Neural progenitor cell (in vitro differentiated cells): ENCODE measurements at regions not wholly inside any gene's neighbourhood (a gene's known extent, or its start where the extent isn't known, plus 50 kb on each side); places are given as distances from the start of the nearest gene placed in this dataset.

ENCODE experiments used
- DNase-seq: peaks from one replicate; pipeline ENCODE4 v3.0.0-alpha.2; 2016; ENCODE audit warnings: low spot score
- H2AFZ ChIP-seq: fragments of 200-600 bp; sonication (generic); replicated peaks from 2 replicates; pipeline ENCODE4 v1.6.1; 2016; ENCODE audit warnings: antibody characterized with exemption
- H3F3A ChIP-seq: fragments of 200-600 bp; sonication (generic); 2 replicates; pipeline ENCODE4 v1.6.1; 2016; ENCODE audit warnings: antibody characterized with exemption, low read depth
- H3K27ac ChIP-seq: fragments of 200-600 bp; sonication (generic); 2 replicates; pipeline ENCODE4 v1.5.1; 2016; ENCODE audit warnings: mild to moderate bottlenecking
- H3K27me3 ChIP-seq: fragments of 200-600 bp; sonication (generic); 2 replicates; pipeline ENCODE4 v1.6.1; 2016; ENCODE audit warnings: mild to moderate bottlenecking, moderate library complexity
- H3K36me3 ChIP-seq: fragments of 200-600 bp; sonication (generic); 2 replicates; pipeline ENCODE4 v1.5.1; 2016
- H3K4me1 ChIP-seq: fragments of 200-600 bp; sonication (generic); 2 replicates; pipeline ENCODE4 v1.6.1; 2016; ENCODE audit warnings: mixed run types
- H3K4me2 ChIP-seq: fragments of 200-600 bp; sonication (generic); 2 replicates; pipeline ENCODE4 v1.6.1; 2016
- H3K4me3 ChIP-seq: fragments of 200-600 bp; sonication (generic); 2 replicates; pipeline ENCODE4 v1.5.1; 2016
- H3K79me2 ChIP-seq: fragments of 200-600 bp; sonication (generic); 2 replicates; pipeline ENCODE4 v1.6.1; 2016; ENCODE audit warnings: low read depth
- H3K9ac ChIP-seq: fragments of 200-600 bp; sonication (generic); 2 replicates; pipeline ENCODE4 v1.6.1; 2016
- H3K9me3 ChIP-seq: fragments of 200-600 bp; sonication (generic); 2 replicates; pipeline ENCODE4 v1.5.1; 2016; ENCODE audit warnings: low read depth
- H4K20me1 ChIP-seq: fragments of 200-600 bp; sonication (generic); 2 replicates; pipeline ENCODE4 v1.6.1; 2016; ENCODE audit warnings: low read depth
- H3K27ac Mint-ChIP-seq: 3 replicates; pipeline ENCODE4 v1.8.0; 2021; ENCODE audit warnings: mixed read lengths
- H3K27me3 Mint-ChIP-seq: 2 replicates; pipeline ENCODE4 v1.8.0; 2022; ENCODE audit warnings: low read depth, mild to moderate bottlenecking, inconsistent platforms, moderate library complexity, mixed read lengths; ENCODE audit not compliant: insufficient read depth
- H3K36me3 Mint-ChIP-seq: 3 replicates; pipeline ENCODE4 v1.8.0; 2021; ENCODE audit warnings: mixed read lengths
- H3K4me1 Mint-ChIP-seq: 3 replicates; pipeline ENCODE4 v1.8.0; 2021; ENCODE audit warnings: mixed read lengths
- H3K4me3 Mint-ChIP-seq: 3 replicates; pipeline ENCODE4 v1.8.0; 2021; ENCODE audit warnings: mild to moderate bottlenecking, moderate library complexity, mixed read lengths
- H3K9me3 Mint-ChIP-seq: 3 replicates; pipeline ENCODE4 v1.8.0; 2020; ENCODE audit warnings: mixed read lengths
- CTCF ChIP-seq: fragments of 200-600 bp; sonication (generic); IDR thresholded peaks from 2 replicates; pipeline ENCODE4 v1.5.1; 2017; ENCODE audit warnings: antibody characterized with exemption, mild to moderate bottlenecking
- EZH2 ChIP-seq: fragments of 200-600 bp; sonication (generic); IDR thresholded peaks from 2 replicates; pipeline ENCODE4 v1.6.1; 2017; ENCODE audit warnings: antibody characterized with exemption, mild to moderate bottlenecking, moderate library complexity
- EZH2phosphoT487 ChIP-seq: fragments of 200-600 bp; sonication (generic); IDR thresholded peaks from 2 replicates; pipeline ENCODE4 v1.6.1; 2017; ENCODE audit warnings: antibody characterized with exemption

GRCh38 chr9:93898502-93899426 is 56.4 kb downstream of the BARX1 start:
- Histone ChIP-seq H3K4me2 (no peak overlapping the region), H3K9me3 (no peaks in the 10 kb centered on the region), H4K20me1 (peaks cover 6% of the 10 kb centered on the region), H3K9ac (no peak overlapping the region), H3K27ac (no peak overlapping the region), H3K4me3 (no peak overlapping the region), H3K4me1 (peaks cover 13% of the 10 kb centered on the region), H3K36me3 (no peaks in the 10 kb centered on the region), H3F3A (peaks cover 7% of the 10 kb centered on the region), H3K27me3 (no peaks in the 10 kb centered on the region), H2AFZ (no peak overlapping the region), H3K79me2 (no peaks in the 10 kb centered on the region)
- peaks cover 4% of the 10 kb centered on the region for H3K27me3 Mint-ChIP-seq
- H3K4me3 Mint-ChIP-seq: no peak overlapping the region
- H3K9me3 Mint-ChIP-seq: no peaks in the 10 kb centered on the region
- H3K36me3 Mint-ChIP-seq: no peaks in the 10 kb centered on the region
- TF ChIP-seq CTCF: no peak
- TF ChIP-seq EZH2: no peak
- TF ChIP-seq EZH2phosphoT487: no peak
- no peak overlapping the region for H3K27ac Mint-ChIP-seq
- no peaks in the 10 kb centered on the region for H3K4me1 Mint-ChIP-seq
- no peak for DNase-seq

GRCh38 chr9:93898026-93898425 is 57.1 kb downstream of the BARX1 start:
- Mint-ChIP-seq H3K4me3 (no peak overlapping the region), H3K27ac (no peak overlapping the region)
- no peak for TF ChIP-seq EZH2
- TF ChIP-seq EZH2phosphoT487: no peak
- TF ChIP-seq CTCF: no peak

GRCh38 chr9:93897075-93897970 is 57.8 kb downstream of the BARX1 start:
- Histone ChIP-seq H3K36me3 (no peaks in the 10 kb centered on the region), H3K9me3 (no peaks in the 10 kb centered on the region), H3K79me2 (no peaks in the 10 kb centered on the region), H2AFZ (no peak overlapping the region), H3K4me1 (no peaks in the 10 kb centered on the region), H3K27me3 (no peaks in the 10 kb centered on the region), H3K4me2 (no peak overlapping the region), H3F3A (no peaks in the 10 kb centered on the region), H3K27ac (no peak overlapping the region), H4K20me1 (no peaks in the 10 kb centered on the region), H3K9ac (no peak overlapping the region), H3K4me3 (no peak overlapping the region)
- no peaks in the 10 kb centered on the region for H3K4me1 Mint-ChIP-seq
- H3K36me3 Mint-ChIP-seq: no peaks in the 10 kb centered on the region
- no peak overlapping the region for H3K27ac Mint-ChIP-seq
- H3K9me3 Mint-ChIP-seq: peaks cover 10% of the 10 kb centered on the region
- TF ChIP-seq EZH2phosphoT487 (no peak), CTCF (no peak), EZH2 (no peak)
- no peak for DNase-seq
- no peak overlapping the region for H3K4me3 Mint-ChIP-seq
- H3K27me3 Mint-ChIP-seq: peaks cover 4% of the 10 kb centered on the region

More at GRCh38 chr9:93898026-93898425, 57.1 kb downstream of the BARX1 start:
- H3K9ac ChIP-seq: no peak overlapping the region
- no peaks in the 10 kb centered on the region for H3K9me3 ChIP-seq
- no peak overlapping the region for H2AFZ ChIP-seq
- Mint-ChIP-seq H3K36me3 (no peaks in the 10 kb centered on the region), H3K4me1 (no peaks in the 10 kb centered on the region), H3K27me3 (peaks cover 4% of the 10 kb centered on the region), H3K9me3 (peaks cover 5% of the 10 kb centered on the region)
- no peaks in the 10 kb centered on the region for H3K36me3 ChIP-seq
- H3K27me3 ChIP-seq: no peaks in the 10 kb centered on the region
- H3K4me2 ChIP-seq: no peak overlapping the region
- H3F3A ChIP-seq: peaks cover under 1% of the 10 kb centered on the region
- H3K79me2 ChIP-seq: no peaks in the 10 kb centered on the region
- DNase-seq: no peak
- no peak overlapping the region for H3K27ac ChIP-seq
- peaks cover under 1% of the 10 kb centered on the region for H4K20me1 ChIP-seq
- H3K4me3 ChIP-seq: no peak overlapping the region
- H3K4me1 ChIP-seq: peaks cover 6% of the 10 kb centered on the region
